ENCODE measurements at regions not wholly inside any gene's neighbourhood (a gene's known extent, or its start where the extent isn't known, plus 50 kb on each side); places are given as distances from the start of the nearest gene placed in this dataset.

DNA sequence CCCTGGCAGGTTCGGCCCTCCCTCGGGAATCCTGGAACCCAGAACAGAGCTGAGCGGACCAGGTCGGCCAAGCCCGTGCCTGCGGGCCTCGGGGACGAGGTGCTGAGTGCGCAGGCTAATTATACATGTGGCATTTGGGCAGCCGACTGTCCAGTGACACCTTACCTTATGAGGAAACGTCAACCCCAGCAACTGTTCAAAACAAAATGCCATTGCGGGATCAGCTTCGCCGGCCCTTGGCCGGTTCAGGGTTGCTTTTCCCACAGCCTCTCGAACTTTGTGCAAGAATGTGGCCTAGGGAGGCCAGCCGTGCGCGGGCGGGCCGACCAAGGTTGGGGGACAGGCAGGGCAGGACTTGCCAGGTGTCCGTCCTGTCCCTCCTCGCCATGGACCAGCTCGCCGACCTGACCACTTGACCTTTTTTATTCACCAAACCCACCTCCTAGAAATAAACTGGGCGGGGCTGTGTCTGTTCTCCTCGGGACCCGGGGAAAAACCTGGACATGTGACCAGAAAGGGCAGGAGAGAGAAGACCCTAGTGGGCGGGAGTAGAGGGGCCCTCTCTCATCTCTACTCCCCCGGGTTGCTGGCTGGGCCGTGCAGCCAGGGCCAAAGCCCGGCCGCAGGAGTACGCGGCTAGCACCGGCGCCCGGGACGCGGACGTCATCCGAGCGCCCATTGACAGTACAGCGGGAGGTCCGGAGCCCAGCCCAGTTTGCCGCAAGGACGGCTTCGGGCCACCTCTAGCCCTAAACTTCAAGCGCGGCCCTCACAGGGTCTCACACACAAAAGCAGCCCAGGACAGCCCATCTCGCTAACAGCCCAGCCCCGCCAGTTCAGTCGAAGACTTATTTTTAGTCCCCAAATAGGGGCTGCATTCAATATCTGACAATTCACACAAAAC, 134.3 kb upstream of the C11orf58 start:
- Histone ChIP-seq H3K4me3 (ENCODE audit: low read depth, low read length) (peak overlapping the region; percentile 81), H3K27me3 (ENCODE audit: insufficient read depth, low read depth, severe bottlenecking) (no peaks in the 10 kb centered on the region), H3K27ac (no peak overlapping the region), H3K9me3 (ENCODE audit: severe bottlenecking) (no peaks in the 10 kb centered on the region), H3K36me3 (no peaks in the 10 kb centered on the region)
- TF ChIP-seq, protein P1, sequence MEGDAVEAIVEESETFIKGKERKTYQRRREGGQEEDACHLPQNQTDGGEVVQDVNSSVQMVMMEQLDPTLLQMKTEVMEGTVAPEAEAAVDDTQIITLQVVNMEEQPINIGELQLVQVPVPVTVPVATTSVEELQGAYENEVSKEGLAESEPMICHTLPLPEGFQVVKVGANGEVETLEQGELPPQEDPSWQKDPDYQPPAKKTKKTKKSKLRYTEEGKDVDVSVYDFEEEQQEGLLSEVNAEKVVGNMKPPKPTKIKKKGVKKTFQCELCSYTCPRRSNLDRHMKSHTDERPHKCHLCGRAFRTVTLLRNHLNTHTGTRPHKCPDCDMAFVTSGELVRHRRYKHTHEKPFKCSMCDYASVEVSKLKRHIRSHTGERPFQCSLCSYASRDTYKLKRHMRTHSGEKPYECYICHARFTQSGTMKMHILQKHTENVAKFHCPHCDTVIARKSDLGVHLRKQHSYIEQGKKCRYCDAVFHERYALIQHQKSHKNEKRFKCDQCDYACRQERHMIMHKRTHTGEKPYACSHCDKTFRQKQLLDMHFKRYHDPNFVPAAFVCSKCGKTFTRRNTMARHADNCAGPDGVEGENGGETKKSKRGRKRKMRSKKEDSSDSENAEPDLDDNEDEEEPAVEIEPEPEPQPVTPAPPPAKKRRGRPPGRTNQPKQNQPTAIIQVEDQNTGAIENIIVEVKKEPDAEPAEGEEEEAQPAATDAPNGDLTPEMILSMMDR (IDR thresholded peaks at IDR 0.05; ENCODE audit: low read depth, low read length), result no peak
- DNase-seq, result no peak

- Histone ChIP-seq H3K27me3 (ENCODE audit: insufficient read depth, low read depth, severe bottlenecking) (no peaks in the 10 kb centered on the region), H3K27ac (no peak overlapping the region), H3K9me3 (ENCODE audit: severe bottlenecking) (no peaks in the 10 kb centered on the region), H3K36me3 (no peaks in the 10 kb centered on the region), H3K4me3 (ENCODE audit: low read depth, low read length) (no peak overlapping the region)
- TF ChIP-seq, protein P1 (IDR thresholded peaks at IDR 0.05; ENCODE audit: low read depth, low read length), result no peak
- no peak for DNase-seq
Measured at GRCh38 chr11:16603245-16603644, 135.2 kb upstream of the C11orf58 start.

- no peak for DNase-seq
- Histone ChIP-seq H3K27ac (no peak overlapping the region), H3K4me3 (ENCODE audit: low read depth, low read length) (no peak overlapping the region), H3K9me3 (ENCODE audit: severe bottlenecking) (no peaks in the 10 kb centered on the region), H3K27me3 (ENCODE audit: insufficient read depth, low read depth, severe bottlenecking) (no peaks in the 10 kb centered on the region), H3K36me3 (no peaks in the 10 kb centered on the region)
- TF ChIP-seq, protein P1 (IDR thresholded peaks at IDR 0.05; ENCODE audit: low read depth, low read length), result no peak
Measured at GRCh38 chr11:16598906-16599305, 139.5 kb upstream of the C11orf58 start.

GRCh38 chr11:16598032-16598431, 140.4 kb upstream of the C11orf58 start:
- TF ChIP-seq, protein P1 (IDR thresholded peaks at IDR 0.05; ENCODE audit: low read depth, low read length), result no peak
- no peaks in the 10 kb centered on the region for H3K27me3 ChIP-seq (ENCODE audit: insufficient read depth, low read depth, severe bottlenecking)
- DNase-seq, result no peak
- H3K4me3 ChIP-seq (ENCODE audit: low read depth, low read length), result no peak overlapping the region
- no peak overlapping the region for H3K27ac ChIP-seq
- H3K36me3 ChIP-seq, result no peaks in the 10 kb centered on the region
- H3K9me3 ChIP-seq (ENCODE audit: severe bottlenecking), result no peaks in the 10 kb centered on the region

DNA sequence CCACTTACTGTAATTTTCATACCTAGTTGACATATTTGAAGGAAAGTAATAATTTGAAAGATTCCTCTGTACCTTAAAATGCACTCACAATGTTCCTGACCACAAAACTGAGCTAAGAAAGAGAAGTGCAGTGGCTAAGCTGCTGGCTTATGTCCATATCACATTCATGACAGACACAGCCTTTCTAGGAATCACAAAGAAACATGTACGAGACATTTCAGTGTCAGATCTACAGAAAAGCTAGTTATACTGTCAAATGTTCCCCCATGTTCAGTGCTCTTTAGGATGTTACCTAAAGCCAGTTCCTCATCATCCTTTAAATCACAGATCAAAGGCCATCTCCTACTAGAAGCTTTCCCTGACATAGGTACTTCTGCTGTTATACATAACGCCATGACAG, 142.2 kb upstream of the C11orf58 start:
- no peak for DNase-seq
- Histone ChIP-seq H3K27me3 (ENCODE audit: insufficient read depth, low read depth, severe bottlenecking) (no peaks in the 10 kb centered on the region), H3K36me3 (no peaks in the 10 kb centered on the region), H3K4me3 (ENCODE audit: low read depth, low read length) (no peak overlapping the region), H3K27ac (no peak overlapping the region), H3K9me3 (ENCODE audit: severe bottlenecking) (no peaks in the 10 kb centered on the region)
- TF ChIP-seq, protein P1 (IDR thresholded peaks at IDR 0.05; ENCODE audit: low read depth, low read length), result no peak
